IPS-15b (cell line): ENCODE measurements at regions not wholly inside any gene's neighbourhood (a gene's known extent, or its start where the extent isn't known, plus 50 kb on each side); places are given as distances from the start of the nearest gene placed in this dataset.

Experiments used
- H3K27me3 ChIP-seq: one replicate; pipeline ENCODE4 v1.6.1; 2013; ENCODE audit warnings: low read length; ENCODE audit not compliant: control insufficient read depth, insufficient read depth
- H3K36me3 ChIP-seq: one replicate; pipeline ENCODE4 v1.6.1; 2013; ENCODE audit warnings: low read length; ENCODE audit not compliant: control insufficient read depth, insufficient read depth
- H3K4me1 ChIP-seq: one replicate; pipeline ENCODE4 v1.6.1; 2013; ENCODE audit warnings: mild to moderate bottlenecking, low read length; ENCODE audit not compliant: control insufficient read depth, insufficient read depth
- H3K4me3 ChIP-seq: one replicate; pipeline ENCODE4 v1.5.1; 2013; ENCODE audit warnings: low read depth, low read length
- H3K9ac ChIP-seq: one replicate; pipeline ENCODE4 v1.6.1; 2013; ENCODE audit warnings: low read depth, mild to moderate bottlenecking, low read length
- H3K9me3 ChIP-seq: one replicate; pipeline ENCODE4 v1.6.1; 2013; ENCODE audit warnings: mild to moderate bottlenecking, low read length; ENCODE audit not compliant: control insufficient read depth, insufficient read depth

GRCh38 chr20:57806476-57806875, 96.7 kb upstream of the PMEPA1 start:
- Histone ChIP-seq H3K4me1 (peaks cover 2% of the 10 kb centered on the region), H3K4me3 (no peak overlapping the region), H3K9me3 (no peaks in the 10 kb centered on the region), H3K36me3 (no peaks in the 10 kb centered on the region), H3K9ac (no peak overlapping the region), H3K27me3 (no peaks in the 10 kb centered on the region)

GRCh38 chr20:57805747-57806146, 95.9 kb upstream of the PMEPA1 start:
- no peak overlapping the region for H3K4me3 ChIP-seq

GRCh38 chr20:57804470-57805250, 94.8 kb upstream of the PMEPA1 start:
- Histone ChIP-seq H3K4me1 (no peaks in the 10 kb centered on the region), H3K9ac (no peak overlapping the region), H3K4me3 (no peak overlapping the region), H3K27me3 (no peaks in the 10 kb centered on the region), H3K36me3 (no peaks in the 10 kb centered on the region), H3K9me3 (no peaks in the 10 kb centered on the region)

More at GRCh38 chr20:57805747-57806146, 95.9 kb upstream of the PMEPA1 start:
- no peaks in the 10 kb centered on the region for H3K27me3 ChIP-seq
- H3K9me3 ChIP-seq = no peaks in the 10 kb centered on the region
- H3K4me1 ChIP-seq = no peaks in the 10 kb centered on the region
- no peaks in the 10 kb centered on the region for H3K36me3 ChIP-seq
- H3K9ac ChIP-seq = no peak overlapping the region

- Histone ChIP-seq H3K36me3 (no peaks in the 10 kb centered on the region), H3K9me3 (no peaks in the 10 kb centered on the region), H3K9ac (no peak overlapping the region), H3K4me1 (no peaks in the 10 kb centered on the region), H3K27me3 (no peaks in the 10 kb centered on the region), H3K4me3 (no peak overlapping the region)
Measured at GRCh38 chr20:57803508-57804005, 93.7 kb upstream of the PMEPA1 start.

GRCh38 chr20:57802765-57803507, 93.1 kb upstream of the PMEPA1 start:
- Histone ChIP-seq H3K36me3 (no peaks in the 10 kb centered on the region), H3K27me3 (no peaks in the 10 kb centered on the region), H3K4me3 (no peak overlapping the region), H3K9me3 (no peaks in the 10 kb centered on the region), H3K4me1 (no peaks in the 10 kb centered on the region), H3K9ac (no peak overlapping the region)

GRCh38 chr20:57801581-57801980, 91.8 kb upstream of the PMEPA1 start:
- no peak overlapping the region for H3K4me3 ChIP-seq
- no peaks in the 10 kb centered on the region for H3K9me3 ChIP-seq
- H3K4me1 ChIP-seq = no peaks in the 10 kb centered on the region
- H3K9ac ChIP-seq = no peak overlapping the region
- H3K27me3 ChIP-seq = no peaks in the 10 kb centered on the region
- no peaks in the 10 kb centered on the region for H3K36me3 ChIP-seq

GRCh38 chr20:57800791-57801430, 91.1 kb upstream of the PMEPA1 start:
- no peaks in the 10 kb centered on the region for H3K4me1 ChIP-seq
- H3K4me3 ChIP-seq = no peak overlapping the region
- no peak overlapping the region for H3K9ac ChIP-seq
- H3K9me3 ChIP-seq = no peaks in the 10 kb centered on the region
- no peaks in the 10 kb centered on the region for H3K27me3 ChIP-seq
- H3K36me3 ChIP-seq = no peaks in the 10 kb centered on the region

- Histone ChIP-seq H3K9ac (no peak overlapping the region), H3K9me3 (no peaks in the 10 kb centered on the region), H3K27me3 (no peaks in the 10 kb centered on the region)
Measured at GRCh38 chr20:57797401-57797800, 87.6 kb upstream of the PMEPA1 start.

GRCh38 chr20:57795977-57796560, 86.3 kb upstream of the PMEPA1 start:
- no peaks in the 10 kb centered on the region for H3K4me1 ChIP-seq
- H3K36me3 ChIP-seq = no peaks in the 10 kb centered on the region
- H3K27me3 ChIP-seq = no peaks in the 10 kb centered on the region
- H3K4me3 ChIP-seq = no peak overlapping the region
- H3K9me3 ChIP-seq = no peaks in the 10 kb centered on the region
- no peak overlapping the region for H3K9ac ChIP-seq

More at GRCh38 chr20:57797401-57797800, 87.6 kb upstream of the PMEPA1 start:
- Histone ChIP-seq H3K4me1 (no peaks in the 10 kb centered on the region), H3K4me3 (no peak overlapping the region), H3K36me3 (no peaks in the 10 kb centered on the region)

- no peaks in the 10 kb centered on the region for H3K9me3 ChIP-seq
- no peaks in the 10 kb centered on the region for H3K4me1 ChIP-seq
- H3K36me3 ChIP-seq = no peaks in the 10 kb centered on the region
- no peak overlapping the region for H3K4me3 ChIP-seq
- no peak overlapping the region for H3K9ac ChIP-seq
- no peaks in the 10 kb centered on the region for H3K27me3 ChIP-seq
Measured at GRCh38 chr20:57795342-57795697, 85.5 kb upstream of the PMEPA1 start.

GRCh38 chr20:57794600-57795341, 85.0 kb upstream of the PMEPA1 start:
- no peaks in the 10 kb centered on the region for H3K27me3 ChIP-seq
- no peaks in the 10 kb centered on the region for H3K9me3 ChIP-seq
- no peak overlapping the region for H3K9ac ChIP-seq
- no peaks in the 10 kb centered on the region for H3K36me3 ChIP-seq
- no peaks in the 10 kb centered on the region for H3K4me1 ChIP-seq
- no peak overlapping the region for H3K4me3 ChIP-seq
